NCI-H2196 treated with DMSO at 0.1 percent for 48 hours (cell line): ENCODE measurements at regions not wholly inside any gene's neighbourhood (a gene's known extent, or its start where the extent isn't known, plus 50 kb on each side); places are given as distances from the start of the nearest gene placed in this dataset.

Source experiments
- DNase-seq: peaks from one replicate; lab custom pipeline; 2025; ENCODE audit not compliant: unreplicated experiment; lab: John Stamatoyannopoulos, UW

DNA sequence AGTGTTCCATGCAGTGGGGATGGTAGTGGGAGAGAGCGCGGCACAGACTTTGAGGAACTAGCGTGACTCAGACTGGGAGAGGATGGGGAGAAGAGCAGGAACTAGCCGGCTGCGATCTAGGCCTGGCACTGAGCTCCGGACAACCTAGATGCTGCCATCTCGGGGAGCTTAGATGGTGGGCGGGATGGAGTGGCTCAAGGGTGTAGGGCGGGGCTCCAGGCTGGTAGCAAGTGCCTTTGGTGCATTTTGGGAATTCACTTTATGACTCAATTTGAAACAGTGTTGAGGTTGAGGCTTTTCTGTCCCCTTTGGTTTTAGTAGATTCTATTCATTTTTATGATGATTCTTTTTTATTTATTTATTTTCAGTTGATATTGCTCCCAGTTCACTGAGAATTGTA is 185.3 kb upstream of the GPR26 start:
- no peak for DNase-seq

- DNase-seq: no peak
Measured at GRCh38 chr10:123484722-123485121, 181.4 kb upstream of the GPR26 start.

GRCh38 chr10:123485341-123485960 is 180.7 kb upstream of the GPR26 start:
- no peak for DNase-seq

GRCh38 chr10:123488436-123488835 is 177.7 kb upstream of the GPR26 start:
- no peak for DNase-seq

- DNase-seq: no peak
Measured at GRCh38 chr10:123491364-123491763, 174.8 kb upstream of the GPR26 start.

GRCh38 chr10:123492016-123492415 is 174.1 kb upstream of the GPR26 start:
- DNase-seq: no peak

DNA sequence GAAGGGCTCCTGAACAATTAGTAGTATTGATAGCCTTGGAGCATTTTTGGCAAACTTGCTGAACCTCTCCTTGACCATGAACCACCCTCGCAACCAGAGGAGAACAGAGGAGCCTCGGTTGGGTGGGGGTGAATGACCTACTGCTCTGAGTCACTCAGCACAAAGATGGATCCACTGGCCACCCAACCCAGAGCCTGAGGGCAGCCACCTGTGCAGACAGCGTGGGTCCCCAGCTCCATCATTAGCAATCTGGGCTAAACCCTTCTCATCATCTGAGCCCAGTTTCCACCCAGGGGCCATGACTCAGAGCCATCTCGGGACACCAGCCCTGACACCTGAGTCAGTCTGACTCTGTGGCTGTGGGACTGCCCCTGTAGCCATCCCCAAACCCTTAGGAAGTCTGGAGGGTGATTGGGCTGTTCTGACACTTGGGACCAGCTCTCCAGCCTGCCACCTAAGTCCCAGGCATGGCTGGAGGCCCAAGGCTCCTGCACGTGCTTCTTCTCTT is 171.8 kb upstream of the GPR26 start:
- no peak for DNase-seq

DNA sequence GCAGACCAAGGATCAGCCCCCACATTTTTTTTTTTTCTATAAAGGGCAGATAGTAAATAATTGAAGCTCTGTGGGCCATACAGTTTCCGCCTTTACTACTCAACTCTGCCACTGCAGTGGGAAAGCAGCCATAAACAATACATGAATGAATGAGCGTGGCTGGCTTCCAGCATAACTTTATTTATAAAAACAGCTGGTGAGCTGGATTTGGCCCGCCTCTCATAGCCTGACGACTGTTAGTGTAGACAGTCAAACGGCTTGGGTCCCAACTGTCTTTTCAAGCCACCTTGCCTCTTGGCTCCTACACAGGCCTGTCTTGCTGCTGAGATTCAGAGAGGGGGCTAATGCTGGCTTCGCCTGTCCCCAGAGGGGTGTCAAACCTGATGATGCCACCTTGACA is 169.8 kb upstream of the GPR26 start:
- DNase-seq: no peak

- no peak for DNase-seq
Measured at GRCh38 chr10:123496996-123497660, 169.0 kb upstream of the GPR26 start.

DNA sequence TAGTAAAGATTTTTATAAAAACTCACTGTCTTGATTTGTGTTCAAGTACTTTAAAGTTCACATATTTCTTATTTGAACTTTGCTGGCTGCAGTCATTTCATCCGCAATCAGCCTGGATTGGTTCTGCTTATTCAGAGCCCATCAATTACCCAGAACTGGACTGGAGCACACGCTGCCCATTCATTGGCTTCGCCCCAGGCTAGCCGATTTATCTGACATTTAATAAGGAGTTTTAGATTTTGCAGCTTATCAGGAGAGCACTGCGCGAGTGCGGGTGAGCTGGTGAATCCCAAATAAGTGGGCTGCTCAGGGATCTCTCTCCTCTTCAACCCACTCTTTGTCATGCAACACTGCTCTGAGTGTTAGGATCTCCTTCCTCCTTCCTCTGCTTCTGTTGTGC is 166.0 kb upstream of the GPR26 start:
- DNase-seq: no peak

GRCh38 chr10:123501148-123501547 is 165.0 kb upstream of the GPR26 start:
- DNase-seq: no peak

GRCh38 chr10:123502983-123503382 is 163.2 kb upstream of the GPR26 start:
- DNase-seq: no peak

- DNase-seq: no peak
Measured at GRCh38 chr10:123506455-123506854, 159.7 kb upstream of the GPR26 start.

DNA sequence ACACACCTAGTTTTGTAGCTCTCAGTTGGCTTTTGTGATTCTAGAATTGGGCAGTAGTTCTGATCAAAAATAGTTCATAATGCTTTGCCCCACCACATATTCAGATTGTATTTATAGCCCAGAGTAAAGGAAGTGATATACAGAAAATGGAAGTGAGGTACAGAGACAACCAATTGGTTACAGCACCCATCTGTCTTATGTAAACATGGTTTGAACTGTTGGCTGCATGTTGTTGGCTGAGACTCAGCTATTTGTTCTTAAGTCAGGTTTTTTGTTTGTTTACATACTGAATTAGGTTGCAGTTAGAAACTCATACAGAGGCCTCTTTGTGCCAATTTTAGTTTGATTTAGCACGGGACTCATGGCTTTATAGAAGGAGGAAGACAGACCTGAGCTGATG is 158.9 kb upstream of the GPR26 start:
- DNase-seq: no peak

- DNase-seq: no peak
Measured at GRCh38 chr10:123509338-123509737, 156.8 kb upstream of the GPR26 start.

GRCh38 chr10:123512901-123513775 is 153.0 kb upstream of the GPR26 start:
- DNase-seq: no peak

- DNase-seq: no peak
Measured at GRCh38 chr10:123513870-123514269, 152.3 kb upstream of the GPR26 start.

- DNase-seq: no peak
Measured at GRCh38 chr10:123514996-123515395, 151.2 kb upstream of the GPR26 start.

- DNase-seq: no peak
Measured at GRCh38 chr10:123515661-123516060, 150.5 kb upstream of the GPR26 start.

DNA sequence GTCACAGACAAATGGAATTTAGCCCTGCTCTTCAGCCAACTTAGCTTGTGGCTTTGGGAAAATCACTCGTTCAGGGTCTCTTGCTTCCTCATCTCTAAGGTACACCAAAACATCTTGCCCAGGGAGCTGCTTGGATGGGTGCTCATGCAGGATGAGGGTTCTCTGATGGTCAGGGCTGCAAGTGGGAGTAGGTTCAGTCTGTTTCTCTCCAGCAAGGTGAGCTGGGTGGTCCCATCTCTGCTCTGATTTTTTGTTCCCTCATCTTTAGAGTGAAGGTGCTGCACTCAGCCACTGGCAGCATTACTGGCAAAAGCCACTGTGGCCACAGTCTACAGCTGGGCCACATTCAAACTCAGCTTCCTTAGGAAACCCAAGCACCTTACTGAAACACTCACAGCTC is 149.9 kb upstream of the GPR26 start:
- DNase-seq: no peak

DNA sequence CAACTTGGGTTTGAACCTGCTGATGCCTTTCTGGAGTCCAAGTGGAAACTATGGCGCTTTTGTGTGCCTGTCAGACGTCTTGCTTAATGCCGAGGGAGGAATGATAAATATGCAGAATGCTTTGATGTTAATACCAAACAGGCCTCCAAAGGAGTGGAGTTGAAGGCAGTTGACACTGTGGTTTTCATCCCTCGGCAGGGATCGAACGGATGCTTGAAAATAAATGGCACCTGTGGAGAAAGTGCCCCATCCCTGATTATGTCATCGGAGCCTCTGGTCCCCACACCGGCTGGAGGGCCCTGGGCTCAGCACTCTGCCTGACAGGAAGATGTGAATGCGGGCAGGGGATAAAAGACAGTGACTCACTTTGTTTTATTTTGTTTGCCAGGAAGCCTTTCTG is 148.7 kb upstream of the GPR26 start:
- DNase-seq: no peak

DNA sequence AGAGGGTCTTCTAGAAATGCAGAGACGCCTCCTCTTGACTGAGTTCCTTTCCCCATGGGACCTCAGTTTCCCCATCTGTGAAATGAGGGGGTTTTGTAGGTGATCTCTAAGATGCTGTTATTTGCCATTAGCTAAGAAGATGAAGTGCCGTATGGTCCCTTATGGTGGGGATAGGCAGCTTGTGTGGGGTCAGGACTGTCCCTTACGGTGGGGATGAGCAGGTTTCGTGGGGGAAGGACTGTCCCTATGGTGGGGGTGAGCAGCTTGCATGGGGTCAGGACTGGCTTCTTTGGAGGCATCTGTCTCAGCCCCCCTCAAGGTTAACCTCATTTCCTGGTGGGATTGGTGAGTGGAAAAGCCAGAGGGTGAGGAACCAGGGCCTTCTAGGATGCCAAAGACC is 148.3 kb upstream of the GPR26 start:
- no peak for DNase-seq
